Ascending aorta (tissue), 2 donors: ENCODE measurements at regions not wholly inside any gene's neighbourhood (a gene's known extent, or its start where the extent isn't known, plus 50 kb on each side); places are given as distances from the start of the nearest gene placed in this dataset.

Experiments used
- DNase-seq, 2 donors: peaks; one replicate each; pipeline ENCODE4 v3.0.0-alpha.2; 2019; ENCODE audit warnings: low spot score in 2 of 2
- H3K27ac ChIP-seq, 2 donors: fragments of 200-600 bp; sonication (generic); one replicate each; pipeline ENCODE4 v1.5.1; 2016 to 2017; ENCODE audit warnings: mild to moderate bottlenecking in 1 of 2
- H3K27me3 ChIP-seq: fragments of 200-600 bp; sonication (generic); one replicate; pipeline ENCODE4 v1.5.1; 2017
- H3K36me3 ChIP-seq, 2 donors: fragments of 200-600 bp; sonication (generic); one replicate each; pipeline ENCODE4 v1.5.1; 2016
- H3K4me1 ChIP-seq, 2 donors: fragments of 200-600 bp; sonication (generic); one replicate each; pipeline ENCODE4 v1.5.1; 2016 to 2017; ENCODE audit warnings: mild to moderate bottlenecking in 1 of 2
- H3K4me3 ChIP-seq, 2 donors: fragments of 200-600 bp; sonication (generic); one replicate each; pipeline ENCODE4 v1.5.1; 2016 to 2017; ENCODE audit warnings: mild to moderate bottlenecking in 1 of 2
- H3K9me3 ChIP-seq, 2 donors: fragments of 200-600 bp; sonication (generic); one replicate each; pipeline ENCODE4 v1.5.1; 2016
- CTCF ChIP-seq, 3 experiments: fragments of 200-600 bp in 2 of 3; fragments of 450-650 bp in 1 of 3; sonication (generic) in 2 of 3; IDR thresholded peaks; one replicate each; pipeline ENCODE4 v1.5.1; 2016 to 2019; ENCODE audit warnings: antibody characterized with exemption in 3 of 3, mild to moderate bottlenecking in 1 of 3, moderate library complexity in 1 of 3
- intact Hi-C: fragments of 100-400 bp; cut with DNase I; formaldehyde crosslinking; loops from one replicate; pipeline ENCODE4 v1.15.1; 2023

- H3K4me3 ChIP-seq: no peak overlapping the region
- TF ChIP-seq CTCF (IDR thresholded peaks at IDR 0.05): no peak
- H3K36me3 ChIP-seq: no peaks in the 10 kb centered on the region
- no peaks in the 10 kb centered on the region for H3K4me1 ChIP-seq
- H3K27ac ChIP-seq: no peak overlapping the region
- intact Hi-C loops: no loop called here
- DNase-seq: no peak
- no peaks in the 10 kb centered on the region for H3K27me3 ChIP-seq
- H3K9me3 ChIP-seq: no peaks in the 10 kb centered on the region
Observed at GRCh38 chr12:13735734-13736133, 245.7 kb downstream of the GRIN2B start.

GRCh38 chr12:13734584-13735152 is 246.7 kb downstream of the GRIN2B start:
- no peak for DNase-seq
- Histone ChIP-seq H3K9me3 (no peaks in the 10 kb centered on the region), H3K4me1 (no peaks in the 10 kb centered on the region), H3K36me3 (no peaks in the 10 kb centered on the region), H3K27ac (no peak overlapping the region), H3K27me3 (no peaks in the 10 kb centered on the region), H3K4me3 (no peak overlapping the region)
- TF ChIP-seq CTCF (IDR thresholded peaks at IDR 0.05): no peak
- intact Hi-C loops: no loop called here

- TF ChIP-seq CTCF (IDR thresholded peaks at IDR 0.05): no peak
- Histone ChIP-seq H3K27me3 (no peaks in the 10 kb centered on the region), H3K4me3 (no peak overlapping the region), H3K27ac (no peak overlapping the region), H3K4me1 (no peaks in the 10 kb centered on the region), H3K36me3 (no peaks in the 10 kb centered on the region), H3K9me3 (no peaks in the 10 kb centered on the region)
- DNase-seq: no peak
- intact Hi-C loops: no loop called here
Observed at GRCh38 chr12:13727707-13728195, 253.7 kb downstream of the GRIN2B start.

GRCh38 chr12:13725049-13725448 is 256.4 kb downstream of the GRIN2B start:
- intact Hi-C loops: no loop called here
- no peaks in the 10 kb centered on the region for H3K9me3 ChIP-seq
- H3K4me1 ChIP-seq: no peaks in the 10 kb centered on the region
- H3K27me3 ChIP-seq: no peaks in the 10 kb centered on the region
- no peaks in the 10 kb centered on the region for H3K36me3 ChIP-seq
- H3K4me3 ChIP-seq: no peak overlapping the region
- no peak for TF ChIP-seq CTCF (IDR thresholded peaks at IDR 0.05)
- DNase-seq: no peak
- H3K27ac ChIP-seq: no peak overlapping the region

GRCh38 chr12:13724136-13724535 is 257.3 kb downstream of the GRIN2B start:
- Histone ChIP-seq H3K27me3 (no peaks in the 10 kb centered on the region), H3K4me3 (no peak overlapping the region), H3K27ac (no peak overlapping the region), H3K9me3 (no peaks in the 10 kb centered on the region), H3K36me3 (no peaks in the 10 kb centered on the region), H3K4me1 (no peaks in the 10 kb centered on the region)
- no peak for TF ChIP-seq CTCF (IDR thresholded peaks at IDR 0.05)
- intact Hi-C loops: no loop called here
- DNase-seq: no peak

GRCh38 chr12:13719986-13720385 is 261.4 kb downstream of the GRIN2B start:
- H3K4me3 ChIP-seq: no peak overlapping the region
- TF ChIP-seq CTCF (IDR thresholded peaks at IDR 0.05): no peak
- H3K27me3 ChIP-seq: no peaks in the 10 kb centered on the region
- H3K4me1 ChIP-seq: no peaks in the 10 kb centered on the region
- H3K9me3 ChIP-seq: no peaks in the 10 kb centered on the region
- H3K27ac ChIP-seq: no peak overlapping the region
- intact Hi-C loops: no loop called here
- no peaks in the 10 kb centered on the region for H3K36me3 ChIP-seq
- no peak for DNase-seq
